ENCODE measurements at regions not wholly inside any gene's neighbourhood (a gene's known extent, or its start where the extent isn't known, plus 50 kb on each side); places are given as distances from the start of the nearest gene placed in this dataset.

DNA sequence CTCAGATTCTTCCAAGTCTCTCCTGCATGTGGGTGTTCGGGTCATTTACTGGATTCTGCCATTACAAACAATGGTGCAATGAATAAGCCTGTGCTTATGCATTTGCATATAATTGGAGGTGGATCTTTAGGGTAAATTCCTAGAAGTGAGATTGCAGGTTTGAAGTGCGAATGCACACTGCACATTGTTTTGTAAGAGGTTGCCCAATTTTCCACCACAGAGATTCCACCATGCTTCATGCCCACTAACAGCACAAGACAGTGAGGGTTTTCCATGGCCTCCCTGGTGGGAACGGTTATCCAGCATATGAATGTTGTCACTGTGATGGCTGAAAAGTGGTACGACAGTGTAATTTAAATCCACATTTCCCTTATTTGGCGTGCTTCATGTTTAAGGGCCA is 178.8 kb upstream of the PMEPA1 start:
- FAIRE-seq (no peak), DNase-seq (ENCODE audit: low read depth, low spot score) (no peak)
- H3K9ac ChIP-seq (ENCODE audit: control insufficient read depth, extremely low read depth, insufficient read depth, low read length): no peak overlapping the region
- no peaks in the 10 kb centered on the region for H3K9me3 ChIP-seq (ENCODE audit: control insufficient read depth, low read depth, low read length)
- H2AFZ ChIP-seq (ENCODE audit: control insufficient read depth, low read length): no peak overlapping the region
- no peaks in the 10 kb centered on the region for H3K9me1 ChIP-seq (ENCODE audit: control insufficient read depth, extremely low read depth, insufficient read depth, low read length)
- H3K27ac ChIP-seq (ENCODE audit: control insufficient read depth, insufficient read depth, low read length): no peak overlapping the region
- H3K36me3 ChIP-seq (ENCODE audit: control insufficient read depth in 2 of 2, extremely low read depth in 1 of 2, insufficient read depth in 2 of 2, low read length in 2 of 2): no peaks in the 10 kb centered on the region
- H3K4me3 ChIP-seq (ENCODE audit: control insufficient read depth in 2 of 3, extremely low read depth in 1 of 3, insufficient read depth in 2 of 3, low read depth in 1 of 3, low read length in 3 of 3): no peak overlapping the region
- H3K4me1 ChIP-seq (ENCODE audit: control insufficient read depth, extremely low read depth, insufficient read depth, low read length): no peaks in the 10 kb centered on the region
- H3K79me2 ChIP-seq (ENCODE audit: control insufficient read depth, insufficient read depth, low read length): no peaks in the 10 kb centered on the region
- H3K4me2 ChIP-seq (ENCODE audit: control insufficient read depth, extremely low read depth, insufficient read depth, low read depth, low read length): no peak overlapping the region
- TF ChIP-seq, protein P1, sequence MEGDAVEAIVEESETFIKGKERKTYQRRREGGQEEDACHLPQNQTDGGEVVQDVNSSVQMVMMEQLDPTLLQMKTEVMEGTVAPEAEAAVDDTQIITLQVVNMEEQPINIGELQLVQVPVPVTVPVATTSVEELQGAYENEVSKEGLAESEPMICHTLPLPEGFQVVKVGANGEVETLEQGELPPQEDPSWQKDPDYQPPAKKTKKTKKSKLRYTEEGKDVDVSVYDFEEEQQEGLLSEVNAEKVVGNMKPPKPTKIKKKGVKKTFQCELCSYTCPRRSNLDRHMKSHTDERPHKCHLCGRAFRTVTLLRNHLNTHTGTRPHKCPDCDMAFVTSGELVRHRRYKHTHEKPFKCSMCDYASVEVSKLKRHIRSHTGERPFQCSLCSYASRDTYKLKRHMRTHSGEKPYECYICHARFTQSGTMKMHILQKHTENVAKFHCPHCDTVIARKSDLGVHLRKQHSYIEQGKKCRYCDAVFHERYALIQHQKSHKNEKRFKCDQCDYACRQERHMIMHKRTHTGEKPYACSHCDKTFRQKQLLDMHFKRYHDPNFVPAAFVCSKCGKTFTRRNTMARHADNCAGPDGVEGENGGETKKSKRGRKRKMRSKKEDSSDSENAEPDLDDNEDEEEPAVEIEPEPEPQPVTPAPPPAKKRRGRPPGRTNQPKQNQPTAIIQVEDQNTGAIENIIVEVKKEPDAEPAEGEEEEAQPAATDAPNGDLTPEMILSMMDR (optimal IDR thresholded peaks at IDR 0.05 in 1 of 3, IDR thresholded peaks at IDR 0.05 in 1 of 3, conservative IDR thresholded peaks at IDR 0.05 in 1 of 3; ENCODE audit: extremely low read depth in 1 of 3, insufficient read depth in 2 of 3, low read length in 3 of 3): no peak
- TF ChIP-seq EZH2 (IDR thresholded peaks at IDR 0.05; ENCODE audit: low read length): no peak
- H4K20me1 ChIP-seq (ENCODE audit: control insufficient read depth, extremely low read depth, insufficient read depth, low read length): no peaks in the 10 kb centered on the region
- dilution Hi-C loops (cut with MboI; ENCODE audit: extremely low pct_ligation_motif_present, low sequenced_read_pairs): no loop called here
- H3K27me3 ChIP-seq (ENCODE audit: control insufficient read depth, extremely low read depth, insufficient read depth, low read length): peaks cover 45% of the 10 kb centered on the region

DNA sequence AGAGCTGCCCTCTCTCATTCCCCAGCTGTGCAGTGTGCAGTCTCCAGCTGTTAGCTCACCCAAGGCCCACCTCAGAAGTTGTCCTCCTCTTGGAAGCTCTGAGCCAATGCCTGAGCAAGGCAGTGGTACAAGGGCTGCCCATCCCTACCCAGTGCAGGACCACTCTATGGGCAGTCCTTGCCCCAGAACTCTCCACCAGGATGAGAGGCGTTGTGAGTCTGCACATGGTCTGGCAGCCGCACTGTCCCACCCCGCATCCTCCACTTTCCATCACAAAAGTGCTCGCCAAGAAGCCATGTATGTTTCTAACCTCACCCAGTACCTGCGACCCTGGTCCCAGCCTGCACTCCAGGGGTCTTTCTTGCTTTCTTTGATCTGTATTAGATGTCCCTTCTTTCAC is 175.1 kb upstream of the PMEPA1 start:
- H4K20me1 ChIP-seq (ENCODE audit: control insufficient read depth, extremely low read depth, insufficient read depth, low read length): no peaks in the 10 kb centered on the region
- no peak overlapping the region for H3K4me2 ChIP-seq (ENCODE audit: control insufficient read depth, extremely low read depth, insufficient read depth, low read depth, low read length)
- H2AFZ ChIP-seq (ENCODE audit: control insufficient read depth, low read length): no peak overlapping the region
- H3K9me3 ChIP-seq (ENCODE audit: control insufficient read depth, low read depth, low read length): no peaks in the 10 kb centered on the region
- dilution Hi-C loops (cut with MboI; ENCODE audit: extremely low pct_ligation_motif_present, low sequenced_read_pairs): no loop called here
- H3K4me1 ChIP-seq (ENCODE audit: control insufficient read depth, extremely low read depth, insufficient read depth, low read length): no peaks in the 10 kb centered on the region
- H3K27ac ChIP-seq (ENCODE audit: control insufficient read depth, insufficient read depth, low read length): no peak overlapping the region
- FAIRE-seq (no peak), DNase-seq (ENCODE audit: low read depth, low spot score) (no peak)
- H3K36me3 ChIP-seq (ENCODE audit: control insufficient read depth in 2 of 2, extremely low read depth in 1 of 2, insufficient read depth in 2 of 2, low read length in 2 of 2): no peaks in the 10 kb centered on the region
- H3K9ac ChIP-seq (ENCODE audit: control insufficient read depth, extremely low read depth, insufficient read depth, low read length): no peak overlapping the region
- no peak overlapping the region for H3K4me3 ChIP-seq (ENCODE audit: control insufficient read depth in 2 of 3, extremely low read depth in 1 of 3, insufficient read depth in 2 of 3, low read depth in 1 of 3, low read length in 3 of 3)
- no peaks in the 10 kb centered on the region for H3K9me1 ChIP-seq (ENCODE audit: control insufficient read depth, extremely low read depth, insufficient read depth, low read length)
- peaks cover 38% of the 10 kb centered on the region for H3K27me3 ChIP-seq (ENCODE audit: control insufficient read depth, extremely low read depth, insufficient read depth, low read length)
- H3K79me2 ChIP-seq (ENCODE audit: control insufficient read depth, insufficient read depth, low read length): no peaks in the 10 kb centered on the region
- TF ChIP-seq, protein P1 (optimal IDR thresholded peaks at IDR 0.05 in 1 of 3, IDR thresholded peaks at IDR 0.05 in 1 of 3, conservative IDR thresholded peaks at IDR 0.05 in 1 of 3; ENCODE audit: extremely low read depth in 1 of 3, insufficient read depth in 2 of 3, low read length in 3 of 3): no peak
- no peak for TF ChIP-seq EZH2 (IDR thresholded peaks at IDR 0.05; ENCODE audit: low read length)
